ENCODE measurements at regions not wholly inside any gene's neighbourhood (a gene's known extent, or its start where the extent isn't known, plus 50 kb on each side); places are given as distances from the start of the nearest gene placed in this dataset.
"Not testable (repeated sequence)": the region's sequence is repeated elsewhere in the genome, so short reads cannot be mapped to it uniquely, and the experiment has no call there.

DNA sequence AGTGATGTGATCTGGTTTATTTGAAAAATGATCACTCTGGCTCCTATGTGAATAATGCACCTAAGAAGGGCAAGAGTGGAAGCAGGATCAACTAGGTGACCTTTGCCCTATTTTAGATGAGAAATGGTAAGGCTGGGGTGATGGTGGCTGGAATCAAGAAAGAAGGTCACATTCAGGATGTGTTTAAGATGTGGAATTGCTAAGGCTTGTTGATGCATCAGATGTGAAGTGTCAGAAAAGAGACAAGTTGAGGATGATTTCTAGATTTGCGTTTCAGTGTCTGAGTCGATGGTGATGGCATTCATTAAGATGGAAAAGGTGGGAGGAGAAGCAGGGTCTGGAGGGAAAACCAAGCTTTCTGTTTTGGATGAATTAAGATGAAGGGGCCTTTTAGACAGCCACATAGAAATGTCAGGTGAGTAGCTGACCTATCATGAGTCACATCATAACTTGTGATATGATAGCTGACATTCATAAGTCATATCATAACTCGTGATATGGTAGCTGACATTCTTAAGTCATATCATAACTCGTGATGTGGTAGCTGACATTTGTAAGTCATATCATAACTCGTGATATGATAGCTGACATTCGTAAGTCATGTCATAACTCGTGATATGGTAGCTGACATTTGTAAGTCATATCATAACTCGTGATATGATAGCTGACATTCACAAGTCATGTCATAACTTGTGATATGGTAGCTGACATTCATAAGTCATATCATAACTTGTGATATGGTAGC, 101.2 kb upstream of the SEC11C start:
- DNase-seq, result no peak

DNA sequence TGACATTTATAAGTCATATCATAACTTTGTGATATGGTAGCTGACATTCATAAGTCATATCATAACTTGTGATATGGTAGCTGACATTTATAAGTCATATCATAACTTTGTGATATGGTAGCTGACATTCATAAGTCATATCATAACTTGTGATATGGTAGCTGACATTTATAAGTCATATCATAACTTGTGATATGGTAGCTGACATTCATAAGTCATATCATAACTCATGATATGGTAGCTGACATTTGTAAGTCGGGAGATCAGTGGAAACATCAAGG, 100.7 kb upstream of the SEC11C start:
- not testable (repeated sequence) for DNase-seq

- no peak for DNase-seq
These were observed 100.2 kb upstream of the SEC11C start for GRCh38 chr18:59039449-59039848.

GRCh38 chr18:59040770-59041148, 98.9 kb upstream of the SEC11C start:
- DNase-seq, result no peak

GRCh38 chr18:59041296-59041695, 98.4 kb upstream of the SEC11C start:
- no peak for DNase-seq

GRCh38 chr18:59041819-59042815, 97.6 kb upstream of the SEC11C start:
- peak in 40 of 51 donors; percentile 7 to 76 (median 33) for DNase-seq

DNA sequence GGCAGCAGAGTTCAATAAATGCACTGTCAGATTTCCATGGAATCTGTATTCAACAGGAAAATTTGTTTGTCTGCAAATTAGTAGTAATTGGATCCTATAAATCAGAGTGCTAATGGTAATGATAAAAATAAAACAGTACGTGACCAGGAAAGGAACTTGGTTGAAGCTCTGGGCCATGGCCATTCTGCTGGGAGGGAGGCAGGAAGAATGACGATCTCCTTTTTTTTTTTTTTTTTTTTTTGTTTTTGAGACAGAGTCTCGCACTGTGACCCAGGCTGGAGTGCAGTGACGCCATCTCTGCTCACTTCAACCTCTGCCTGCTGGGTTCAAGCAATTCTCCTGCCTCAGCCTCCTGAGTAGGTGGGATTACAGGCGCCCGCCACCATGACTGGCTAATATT, 94.8 kb upstream of the SEC11C start:
- no peak for DNase-seq

- DNase-seq, result no peak
These were observed 92.2 kb upstream of the SEC11C start for GRCh38 chr18:59047321-59048047.

GRCh38 chr18:59048048-59048363, 91.7 kb upstream of the SEC11C start:
- DNase-seq, result no peak

GRCh38 chr18:59048378-59048777, 91.3 kb upstream of the SEC11C start:
- no peak for DNase-seq

GRCh38 chr18:59049721-59050660, 89.7 kb upstream of the SEC11C start:
- DNase-seq, result no peak

DNA sequence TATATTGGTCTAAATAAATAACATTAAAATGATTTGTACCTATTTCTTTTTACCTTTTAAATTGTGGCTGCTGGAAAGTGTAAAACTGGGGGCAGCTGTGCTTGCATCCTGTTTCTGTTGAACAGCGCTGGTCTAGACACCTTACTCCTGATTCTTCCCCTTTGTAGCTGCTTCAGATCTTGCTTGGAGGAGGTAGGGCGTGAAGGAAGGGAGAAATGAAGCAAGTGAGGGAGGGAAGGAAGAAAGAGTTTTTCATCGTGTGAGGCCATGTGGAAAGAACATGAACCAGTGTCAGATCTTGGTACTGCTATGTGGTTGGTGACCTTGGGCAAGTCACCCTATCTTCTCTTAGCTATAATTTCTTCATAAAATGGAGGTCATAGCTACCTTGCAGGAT, 89.0 kb upstream of the SEC11C start:
- no peak for DNase-seq

- peak in 13 of 51 donors; percentile 2 to 62 (median 30) for DNase-seq
These were observed 88.1 kb upstream of the SEC11C start for GRCh38 chr18:59051470-59052165.

DNA sequence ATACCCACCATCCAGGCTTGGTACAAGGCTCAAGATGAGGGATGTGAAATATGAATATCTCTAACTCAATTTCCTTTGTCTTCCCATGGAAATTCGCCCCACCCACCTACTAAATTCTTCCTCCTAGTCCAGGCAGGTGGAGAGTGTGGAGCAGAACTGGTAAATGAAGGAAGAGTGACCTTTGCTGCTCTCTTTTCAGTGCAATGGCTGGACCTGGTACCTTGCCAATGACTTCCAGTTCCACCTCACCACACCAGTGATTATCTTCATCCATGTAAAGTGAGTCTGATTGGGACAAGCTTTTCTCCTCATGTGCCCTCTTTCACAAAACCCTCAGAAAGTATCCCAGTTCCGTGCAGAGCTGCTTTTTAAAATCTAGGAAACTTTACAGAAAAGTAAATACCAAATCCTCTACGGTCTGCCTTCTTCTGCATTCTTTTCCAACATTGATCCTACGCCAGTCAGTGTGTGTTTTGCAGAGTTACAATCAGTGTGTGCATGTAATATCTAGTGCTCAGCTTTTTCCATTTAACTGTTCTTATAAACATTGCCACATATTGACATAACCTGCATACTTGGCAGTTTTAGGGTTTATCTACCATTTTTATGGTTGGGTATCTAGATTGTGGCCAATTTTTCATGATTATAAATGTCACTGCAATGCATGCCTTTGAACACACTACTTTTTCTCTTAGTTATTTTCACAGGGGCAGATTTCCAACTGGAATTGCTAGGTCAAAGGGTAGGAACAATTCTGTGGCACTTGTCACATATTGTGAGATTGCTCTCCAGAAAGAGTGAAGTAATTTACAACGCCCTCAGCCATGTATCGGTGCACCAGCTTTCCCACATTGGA, 86.5 kb upstream of the SEC11C start:
- DNase-seq, result no peak

DNA sequence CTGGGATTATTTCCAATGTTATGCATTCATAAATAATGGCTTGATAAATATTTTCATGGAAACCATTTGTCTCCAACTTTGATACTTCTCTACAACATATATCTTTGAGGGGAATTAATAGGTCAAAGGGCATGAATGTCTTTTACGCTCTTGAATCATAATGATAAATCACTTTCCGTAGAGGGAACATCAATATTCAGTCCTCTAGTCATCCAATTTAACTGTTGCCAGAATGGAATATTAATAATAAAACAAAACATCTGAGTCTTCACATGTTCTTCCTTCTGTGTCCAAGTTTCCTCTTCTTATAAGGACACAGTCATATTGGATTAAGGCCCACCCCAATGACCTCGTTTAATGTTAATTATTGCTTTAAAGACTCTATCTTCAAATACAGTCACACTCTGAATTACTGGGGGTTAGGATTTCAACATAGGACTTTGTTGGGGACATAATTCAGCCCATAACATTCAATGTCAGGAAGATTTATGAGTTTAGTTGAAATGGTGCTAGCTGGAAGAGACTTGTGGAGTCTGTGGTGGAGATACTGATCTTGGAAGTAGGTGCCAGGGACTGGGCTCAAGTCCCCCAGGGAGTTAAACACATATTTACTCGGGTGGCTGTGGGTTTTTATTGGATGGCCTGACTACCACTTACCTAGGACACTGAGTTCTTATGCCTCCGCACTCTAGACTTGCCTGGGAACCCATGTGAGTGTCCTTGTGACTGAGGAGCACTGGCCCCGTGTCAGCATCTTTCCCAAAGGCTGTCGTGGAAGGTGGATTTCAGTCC, 85.0 kb upstream of the SEC11C start:
- no peak for DNase-seq

DNA sequence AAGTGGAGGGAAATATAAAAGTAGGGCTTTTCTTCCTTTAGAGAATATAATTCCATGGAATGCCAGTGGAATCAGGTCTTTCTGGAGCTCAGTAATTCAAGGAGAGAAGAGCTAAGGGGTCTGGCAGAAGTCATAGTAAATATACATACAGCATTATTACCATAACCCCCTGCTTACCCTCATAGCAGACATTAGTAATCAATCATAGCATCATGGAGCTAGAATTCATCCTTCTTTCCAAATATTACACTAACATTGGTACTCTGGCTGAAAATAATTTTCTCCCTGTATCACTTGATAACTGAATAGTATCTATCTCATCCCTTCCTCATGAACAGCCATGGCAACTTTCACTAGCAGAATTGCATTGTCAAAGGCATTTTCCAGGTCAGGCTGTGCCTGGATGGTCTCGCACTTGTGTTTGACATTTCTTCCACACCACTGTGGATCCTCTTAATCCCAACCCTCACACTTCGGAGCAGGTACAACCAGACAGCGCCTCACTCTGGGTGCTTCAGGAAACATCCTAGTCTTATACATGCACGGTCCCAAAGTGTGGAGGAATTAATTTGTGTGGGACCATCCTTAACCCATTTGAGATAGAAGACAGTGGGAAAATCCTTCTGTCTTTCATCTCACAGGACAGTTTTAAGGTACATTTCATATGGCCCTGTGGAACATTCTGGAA, 84.2 kb upstream of the SEC11C start:
- no peak for DNase-seq

- DNase-seq, result peak in 44 of 51 donors; percentile 2 to 88 (median 59)
These were observed 82.8 kb upstream of the SEC11C start for GRCh38 chr18:59056706-59057492.

All from hypothalamus (tissue), 51 donors.